WTC11 (cell line): ENCODE measurements at regions not wholly inside any gene's neighbourhood (a gene's known extent, or its start where the extent isn't known, plus 50 kb on each side); places are given as distances from the start of the nearest gene placed in this dataset.

Experiments
- ATF3 ChIP-seq: sonication (generic); formaldehyde crosslinking; conservative IDR thresholded peaks from 2 replicates; pipeline ENCODE4 v1.8.1; 2022; ENCODE audit warnings: mild to moderate bottlenecking, missing genetic modification reagents
- CTCF ChIP-seq: fragments of 200-600 bp; IDR thresholded peaks from 2 replicates; pipeline ENCODE4 v1.8.0; 2022; ENCODE audit warnings: antibody characterized with exemption
- FOXK1 ChIP-seq: sonication (generic); formaldehyde crosslinking; IDR thresholded peaks from 2 replicates; pipeline ENCODE4 v1.8.0; 2022; ENCODE audit warnings: mild to moderate bottlenecking, moderate library complexity, missing genetic modification reagents
- FOXP1 ChIP-seq: sonication (generic); formaldehyde crosslinking; IDR thresholded peaks from 2 replicates; pipeline ENCODE4 v1.8.0; 2022; ENCODE audit warnings: missing genetic modification reagents, mild to moderate bottlenecking, moderate library complexity, borderline replicate concordance
- MXD4 ChIP-seq: fragments of 250-450 bp; sonication (Bioruptor Pico); IDR thresholded peaks from 2 replicates; pipeline ENCODE4 v1.8.0; 2021; ENCODE audit warnings: mild to moderate bottlenecking, moderate library complexity, borderline replicate concordance
- NR3C1 ChIP-seq: sonication (generic); formaldehyde crosslinking; conservative IDR thresholded peaks from 2 replicates; pipeline ENCODE4 v1.8.1; 2023; ENCODE audit warnings: low read depth, mild to moderate bottlenecking, missing genetic modification reagents
- TP53 ChIP-seq: sonication (generic); formaldehyde crosslinking; IDR thresholded peaks from 2 replicates; pipeline ENCODE4 v1.8.1; 2023; ENCODE audit warnings: mild to moderate bottlenecking, missing genetic modification reagents
- USF1 ChIP-seq: sonication (generic); formaldehyde crosslinking; IDR thresholded peaks from 2 replicates; pipeline ENCODE4 v1.8.0; 2022; ENCODE audit warnings: mild to moderate bottlenecking, missing genetic modification reagents

GRCh38 chr18:26657631-26658581, 109.6 kb upstream of the KCTD1 start:
- TF ChIP-seq USF1 (CRISPR knock-in tag) (no peak), NR3C1 (no peak), CTCF (no peak), FOXP1 (CRISPR knock-in tag) (no peak), FOXK1 (CRISPR knock-in tag) (no peak), ATF3 (CRISPR knock-in tag) (no peak), MXD4 (CRISPR knock-in tag) (no peak), TP53 (CRISPR knock-in tag) (no peak)
